Mesothelial cell of epicardium (in vitro differentiated cells): ENCODE measurements at regions not wholly inside any gene's neighbourhood (a gene's known extent, or its start where the extent isn't known, plus 50 kb on each side); places are given as distances from the start of the nearest gene placed in this dataset.
"Not testable (repeated sequence)": the region's sequence is repeated elsewhere in the genome, so short reads cannot be mapped to it uniquely, and the experiment has no call there.

Experiments used
- DNase-seq, 2 experiments: peaks; one replicate each; pipeline ENCODE4 v3.0.0; 2021; ENCODE audit warnings: low spot score in 2 of 2; ENCODE audit not compliant: unreplicated experiment in 2 of 2
- H3K27ac Mint-ChIP-seq: 2 replicates; pipeline ENCODE4 v1.8.0; 2021; ENCODE audit warnings: mixed read lengths
- H3K27me3 Mint-ChIP-seq: 2 replicates; pipeline ENCODE4 v1.8.0; 2021; ENCODE audit warnings: low read depth, mixed read lengths
- H3K36me3 Mint-ChIP-seq: 2 replicates; pipeline ENCODE4 v1.8.0; 2021; ENCODE audit warnings: mixed read lengths
- H3K4me1 Mint-ChIP-seq: 2 replicates; pipeline ENCODE4 v1.8.0; 2021; ENCODE audit warnings: mixed read lengths
- H3K4me3 Mint-ChIP-seq: 2 replicates; pipeline ENCODE4 v1.8.0; 2021; ENCODE audit warnings: mild to moderate bottlenecking, moderate library complexity, mixed read lengths
- H3K9me3 Mint-ChIP-seq: 2 replicates; pipeline ENCODE4 v1.8.0; 2021; ENCODE audit warnings: mixed read lengths
- CTCF ChIP-seq: fragments of 200-600 bp; sonication (generic); IDR thresholded peaks from one replicate; pipeline ENCODE4 v1.5.0; 2021; ENCODE audit warnings: antibody characterized with exemption; ENCODE audit not compliant: unreplicated experiment

GRCh38 chr1:29592731-29593130 lies 356.4 kb downstream of the PTPRU start:
- H3K9me3 Mint-ChIP-seq: no peaks in the 10 kb centered on the region
- no peak overlapping the region for H3K4me3 Mint-ChIP-seq
- H3K36me3 Mint-ChIP-seq: no peaks in the 10 kb centered on the region
- TF ChIP-seq CTCF: no peak
- H3K27ac Mint-ChIP-seq: no peak overlapping the region
- H3K27me3 Mint-ChIP-seq: peaks cover 53% of the 10 kb centered on the region
- no peaks in the 10 kb centered on the region for H3K4me1 Mint-ChIP-seq
- DNase-seq: no peak

GRCh38 chr1:29592261-29592615 lies 355.9 kb downstream of the PTPRU start:
- Mint-ChIP-seq H3K27ac (no peak overlapping the region), H3K36me3 (no peaks in the 10 kb centered on the region), H3K4me3 (no peak overlapping the region), H3K9me3 (no peaks in the 10 kb centered on the region), H3K4me1 (no peaks in the 10 kb centered on the region), H3K27me3 (peaks cover 55% of the 10 kb centered on the region)
- no peak for DNase-seq
- no peak for TF ChIP-seq CTCF

- no peaks in the 10 kb centered on the region for H3K9me3 Mint-ChIP-seq
- H3K27me3 Mint-ChIP-seq: peaks cover 55% of the 10 kb centered on the region
- H3K27ac Mint-ChIP-seq: no peak overlapping the region
- DNase-seq: no peak
- TF ChIP-seq CTCF: no peak
- no peaks in the 10 kb centered on the region for H3K36me3 Mint-ChIP-seq
- H3K4me1 Mint-ChIP-seq: no peaks in the 10 kb centered on the region
- H3K4me3 Mint-ChIP-seq: no peak overlapping the region
Measured at GRCh38 chr1:29591601-29592260, 355.4 kb downstream of the PTPRU start.

- Mint-ChIP-seq H3K27ac (no peak overlapping the region), H3K4me3 (no peak overlapping the region), H3K36me3 (no peaks in the 10 kb centered on the region), H3K9me3 (no peaks in the 10 kb centered on the region), H3K4me1 (no peaks in the 10 kb centered on the region), H3K27me3 (peaks cover 52% of the 10 kb centered on the region)
- TF ChIP-seq CTCF: no peak
- no peak for DNase-seq
Measured at GRCh38 chr1:29590583-29591565, 354.6 kb downstream of the PTPRU start.

GRCh38 chr1:29589716-29590115 lies 353.4 kb downstream of the PTPRU start:
- not testable (repeated sequence) for H3K4me1 Mint-ChIP-seq, H3K9me3 Mint-ChIP-seq, DNase-seq, H3K36me3 Mint-ChIP-seq, H3K4me3 Mint-ChIP-seq, H3K27ac Mint-ChIP-seq
- peaks cover 49% of the 10 kb centered on the region for H3K27me3 Mint-ChIP-seq
